LNCAP (cell line): ENCODE measurements at regions not wholly inside any gene's neighbourhood (a gene's known extent, or its start where the extent isn't known, plus 50 kb on each side); places are given as distances from the start of the nearest gene placed in this dataset.

ENCODE experiments used
- TF ChIP-seq, protein P1 (sequence below): fragments of 450-650 bp; IDR thresholded peaks from 2 replicates; pipeline ENCODE4 v1.5.1; 2017; ENCODE audit warnings: mild to moderate bottlenecking

DNA sequence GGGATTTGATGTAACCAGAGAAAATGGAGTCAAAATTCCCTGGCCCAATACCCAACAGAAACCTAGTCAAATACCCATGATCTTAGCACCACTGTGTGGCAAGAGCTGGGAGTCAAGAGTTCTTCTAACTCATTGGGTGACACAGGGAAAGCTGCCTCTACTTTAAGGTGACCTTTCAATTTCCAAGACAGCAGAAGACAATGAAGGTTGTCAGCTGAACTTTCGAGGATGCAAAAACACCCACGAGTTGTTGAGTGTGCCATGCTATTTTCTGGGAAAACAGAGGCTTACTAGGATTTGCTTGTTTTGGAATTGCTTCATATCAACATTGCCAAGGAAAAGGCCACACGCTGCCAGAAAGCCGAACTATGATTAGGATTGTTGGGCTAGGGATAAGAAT is 61.6 kb upstream of the CYRIA start:
- TF ChIP-seq, protein P1, sequence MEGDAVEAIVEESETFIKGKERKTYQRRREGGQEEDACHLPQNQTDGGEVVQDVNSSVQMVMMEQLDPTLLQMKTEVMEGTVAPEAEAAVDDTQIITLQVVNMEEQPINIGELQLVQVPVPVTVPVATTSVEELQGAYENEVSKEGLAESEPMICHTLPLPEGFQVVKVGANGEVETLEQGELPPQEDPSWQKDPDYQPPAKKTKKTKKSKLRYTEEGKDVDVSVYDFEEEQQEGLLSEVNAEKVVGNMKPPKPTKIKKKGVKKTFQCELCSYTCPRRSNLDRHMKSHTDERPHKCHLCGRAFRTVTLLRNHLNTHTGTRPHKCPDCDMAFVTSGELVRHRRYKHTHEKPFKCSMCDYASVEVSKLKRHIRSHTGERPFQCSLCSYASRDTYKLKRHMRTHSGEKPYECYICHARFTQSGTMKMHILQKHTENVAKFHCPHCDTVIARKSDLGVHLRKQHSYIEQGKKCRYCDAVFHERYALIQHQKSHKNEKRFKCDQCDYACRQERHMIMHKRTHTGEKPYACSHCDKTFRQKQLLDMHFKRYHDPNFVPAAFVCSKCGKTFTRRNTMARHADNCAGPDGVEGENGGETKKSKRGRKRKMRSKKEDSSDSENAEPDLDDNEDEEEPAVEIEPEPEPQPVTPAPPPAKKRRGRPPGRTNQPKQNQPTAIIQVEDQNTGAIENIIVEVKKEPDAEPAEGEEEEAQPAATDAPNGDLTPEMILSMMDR: no peak; the same call in 1 of the 2 replicates

- TF ChIP-seq, protein P1: no peak
Measured at GRCh38 chr2:16726577-16726976, 60.9 kb upstream of the CYRIA start.

- TF ChIP-seq, protein P1: no peak
Measured at GRCh38 chr2:16726147-16726546, 60.5 kb upstream of the CYRIA start.

GRCh38 chr2:16725549-16725948 is 59.9 kb upstream of the CYRIA start:
- TF ChIP-seq, protein P1: no peak

DNA sequence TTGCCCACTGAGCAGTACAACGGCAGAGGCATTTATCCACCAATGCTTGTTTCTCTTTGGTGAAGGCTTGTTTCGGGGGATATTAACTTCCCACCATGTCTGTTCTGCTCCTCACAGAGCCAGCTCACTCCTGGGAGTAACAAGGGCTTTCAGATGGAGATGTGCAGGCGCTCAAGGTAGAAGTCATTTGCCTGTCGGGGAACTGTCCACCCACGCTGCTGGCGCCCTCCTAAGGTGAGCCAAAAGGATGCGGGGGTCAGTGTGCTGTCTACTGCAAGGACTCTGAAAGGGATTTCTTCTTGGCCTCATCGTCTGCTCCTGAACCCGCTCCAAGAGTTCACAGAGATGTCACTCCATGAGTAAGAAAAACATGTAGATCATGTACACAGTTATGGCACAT is 57.0 kb upstream of the CYRIA start:
- TF ChIP-seq, protein P1: no peak

DNA sequence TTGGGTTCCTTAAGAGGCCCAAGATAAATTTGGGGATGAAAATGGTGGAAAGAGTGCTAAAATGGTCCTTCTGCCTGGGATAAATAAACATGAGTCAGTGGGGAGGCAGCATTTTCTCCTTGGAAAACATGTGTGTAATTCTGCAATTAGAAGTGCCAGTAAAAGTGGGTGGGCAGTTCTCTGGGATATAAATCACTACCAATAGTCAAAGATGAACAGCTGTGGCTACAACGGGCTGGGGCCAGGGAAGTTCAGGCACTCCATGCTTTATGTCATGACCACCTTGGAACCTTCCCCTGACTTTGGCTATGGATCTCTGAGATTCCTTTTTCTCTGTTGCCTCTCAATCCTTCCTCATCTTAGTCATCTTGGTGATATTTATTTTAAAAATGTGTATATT is 56.5 kb upstream of the CYRIA start:
- TF ChIP-seq, protein P1: no peak

DNA sequence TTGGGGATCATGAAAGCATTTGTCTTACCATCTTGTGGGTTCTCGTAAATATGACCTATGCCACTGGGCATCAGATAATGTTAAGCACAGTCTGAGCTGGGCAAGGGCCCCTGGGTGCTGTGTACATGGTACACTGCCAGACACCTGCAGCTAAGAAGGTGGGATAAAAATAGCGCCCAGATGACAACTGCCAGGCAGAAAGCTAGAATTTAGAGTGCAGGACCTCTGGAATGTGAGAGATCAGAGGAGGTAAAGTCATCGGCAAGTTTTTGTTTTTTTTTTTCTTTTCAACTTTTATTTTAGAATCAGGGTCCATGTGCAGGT is 53.8 kb upstream of the CYRIA start:
- TF ChIP-seq, protein P1: no peak
